ENCODE measurements at regions not wholly inside any gene's neighbourhood (a gene's known extent, or its start where the extent isn't known, plus 50 kb on each side); places are given as distances from the start of the nearest gene placed in this dataset.

DNA sequence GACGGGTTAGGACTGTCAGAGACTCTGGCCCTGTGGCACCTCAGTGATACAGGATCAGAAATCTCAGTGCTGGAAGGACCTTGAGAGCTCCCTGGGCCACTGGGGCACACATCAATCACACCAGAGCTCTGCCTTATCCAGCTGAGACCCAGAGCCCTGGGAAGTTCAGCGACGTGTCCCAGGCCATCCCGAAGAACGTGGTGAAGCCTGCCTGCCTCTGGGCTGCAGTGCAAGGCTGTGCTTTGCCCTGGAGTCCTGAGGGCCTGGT, 79.8 kb upstream of the MGMT start:
- no peak for DNase-seq
- H3K4me3 Mint-ChIP-seq: no peak overlapping the region
- no peaks in the 10 kb centered on the region for H3K36me3 Mint-ChIP-seq (ENCODE audit: low read depth)
- H3K9me3 Mint-ChIP-seq: no peaks in the 10 kb centered on the region
- no peaks in the 10 kb centered on the region for H3K4me1 Mint-ChIP-seq
- TF ChIP-seq, protein P1, sequence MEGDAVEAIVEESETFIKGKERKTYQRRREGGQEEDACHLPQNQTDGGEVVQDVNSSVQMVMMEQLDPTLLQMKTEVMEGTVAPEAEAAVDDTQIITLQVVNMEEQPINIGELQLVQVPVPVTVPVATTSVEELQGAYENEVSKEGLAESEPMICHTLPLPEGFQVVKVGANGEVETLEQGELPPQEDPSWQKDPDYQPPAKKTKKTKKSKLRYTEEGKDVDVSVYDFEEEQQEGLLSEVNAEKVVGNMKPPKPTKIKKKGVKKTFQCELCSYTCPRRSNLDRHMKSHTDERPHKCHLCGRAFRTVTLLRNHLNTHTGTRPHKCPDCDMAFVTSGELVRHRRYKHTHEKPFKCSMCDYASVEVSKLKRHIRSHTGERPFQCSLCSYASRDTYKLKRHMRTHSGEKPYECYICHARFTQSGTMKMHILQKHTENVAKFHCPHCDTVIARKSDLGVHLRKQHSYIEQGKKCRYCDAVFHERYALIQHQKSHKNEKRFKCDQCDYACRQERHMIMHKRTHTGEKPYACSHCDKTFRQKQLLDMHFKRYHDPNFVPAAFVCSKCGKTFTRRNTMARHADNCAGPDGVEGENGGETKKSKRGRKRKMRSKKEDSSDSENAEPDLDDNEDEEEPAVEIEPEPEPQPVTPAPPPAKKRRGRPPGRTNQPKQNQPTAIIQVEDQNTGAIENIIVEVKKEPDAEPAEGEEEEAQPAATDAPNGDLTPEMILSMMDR (IDR thresholded peaks at IDR 0.05): no peak
- H3K27me3 Mint-ChIP-seq: peaks cover 5% of the 10 kb centered on the region
- POLR2A ChIA-PET: no interaction called here
- CTCF ChIA-PET: no interaction called here
- no peak for ATAC-seq (ENCODE audit: low read depth)
- intact Hi-C loops (cut with micrococcal nuclease): no loop called here
- H3K27ac Mint-ChIP-seq: no peak overlapping the region

DNA sequence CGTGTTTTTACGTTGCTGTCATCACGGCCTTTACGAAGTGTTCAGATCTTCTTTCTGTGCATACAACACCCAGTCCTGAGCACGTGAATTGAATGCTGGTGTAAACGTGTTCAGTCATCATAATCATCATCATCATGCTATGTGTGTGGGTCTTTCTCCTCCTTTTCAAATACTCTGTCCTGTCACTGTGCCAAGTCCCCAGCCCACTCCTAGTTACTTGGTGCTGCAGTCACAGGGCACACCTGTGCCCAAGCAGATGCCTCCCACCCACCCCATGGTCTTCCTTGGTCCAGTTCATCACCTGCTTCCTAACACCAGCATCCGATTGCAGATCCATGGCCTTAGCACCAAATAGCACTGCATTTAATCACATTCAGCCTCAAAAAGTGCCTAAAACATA, 78.6 kb upstream of the MGMT start:
- intact Hi-C loops (cut with micrococcal nuclease): no loop called here
- H3K4me3 Mint-ChIP-seq: no peak overlapping the region
- ATAC-seq (ENCODE audit: low read depth): no peak
- peaks cover 5% of the 10 kb centered on the region for H3K27me3 Mint-ChIP-seq
- no peaks in the 10 kb centered on the region for H3K9me3 Mint-ChIP-seq
- no peak overlapping the region for H3K27ac Mint-ChIP-seq
- H3K36me3 Mint-ChIP-seq (ENCODE audit: low read depth): no peaks in the 10 kb centered on the region
- ChIA-PET POLR2A (no interaction called here), CTCF (no interaction called here)
- TF ChIP-seq, protein P1 (IDR thresholded peaks at IDR 0.05): no peak
- no peak for DNase-seq
- H3K4me1 Mint-ChIP-seq: no peaks in the 10 kb centered on the region

DNA sequence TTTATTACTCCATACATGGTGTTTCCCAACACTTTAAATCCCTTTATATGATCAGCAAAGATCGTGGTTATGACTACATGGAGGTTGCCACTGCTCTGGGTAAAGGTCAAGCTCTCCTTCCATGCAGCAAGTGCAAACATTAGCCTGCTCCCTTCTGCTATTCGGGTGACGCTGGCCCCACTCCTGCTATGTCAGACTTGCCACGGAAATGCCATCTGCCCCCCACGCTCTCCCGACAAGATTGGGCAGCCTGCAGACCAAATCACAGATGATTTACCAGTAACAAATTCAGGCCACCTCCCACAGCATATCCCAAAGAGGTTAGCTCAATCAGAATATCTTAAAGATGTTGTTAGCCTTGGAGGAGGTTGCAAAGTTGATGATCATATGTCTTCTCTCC, 77.8 kb upstream of the MGMT start:
- Mint-ChIP-seq H3K36me3 (ENCODE audit: low read depth) (no peaks in the 10 kb centered on the region), H3K27me3 (peaks cover 5% of the 10 kb centered on the region)

GRCh38 chr10:129390147-129390546, 76.9 kb upstream of the MGMT start:
- H3K27me3 Mint-ChIP-seq: peaks cover 3% of the 10 kb centered on the region
- H3K4me1 Mint-ChIP-seq: no peaks in the 10 kb centered on the region
- no peaks in the 10 kb centered on the region for H3K9me3 Mint-ChIP-seq
- no peak overlapping the region for H3K27ac Mint-ChIP-seq
- no peak overlapping the region for H3K4me3 Mint-ChIP-seq
- ATAC-seq (ENCODE audit: low read depth) (no peak), DNase-seq (no peak)
- no peaks in the 10 kb centered on the region for H3K36me3 Mint-ChIP-seq (ENCODE audit: low read depth)
- ChIA-PET CTCF (no interaction called here), POLR2A (no interaction called here)
- TF ChIP-seq, protein P1 (IDR thresholded peaks at IDR 0.05): no peak
- intact Hi-C loops (cut with micrococcal nuclease): no loop called here

More for the DNA sequence above, 77.8 kb upstream of the MGMT start:
- H3K27ac Mint-ChIP-seq: no peak overlapping the region
- ATAC-seq (ENCODE audit: low read depth) (no peak), DNase-seq (no peak)
- H3K9me3 Mint-ChIP-seq: no peaks in the 10 kb centered on the region
- H3K4me1 Mint-ChIP-seq: no peaks in the 10 kb centered on the region
- ChIA-PET CTCF (no interaction called here), POLR2A (no interaction called here)
- TF ChIP-seq, protein P1 (IDR thresholded peaks at IDR 0.05): no peak
- intact Hi-C loops (cut with micrococcal nuclease): no loop called here
- no peak overlapping the region for H3K4me3 Mint-ChIP-seq

DNA sequence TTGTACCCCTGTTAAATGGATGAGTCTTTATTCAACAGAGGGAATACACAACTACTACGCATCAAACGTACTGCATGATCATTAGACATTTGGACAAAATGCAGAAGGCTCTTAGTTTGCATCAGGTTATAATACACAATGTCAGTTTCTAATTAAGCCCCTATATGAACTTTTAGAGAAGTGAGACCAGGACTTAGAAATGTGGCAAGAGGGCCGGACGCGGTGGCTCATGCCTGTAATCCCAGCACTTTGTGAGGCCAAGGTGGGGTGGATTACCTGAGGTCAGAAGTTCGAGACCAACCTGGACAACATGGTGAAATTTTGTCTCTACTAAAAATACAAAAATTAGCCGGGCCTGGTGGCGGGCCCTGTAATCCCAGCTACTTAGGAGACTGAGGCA, 76.3 kb upstream of the MGMT start:
- H3K27ac Mint-ChIP-seq: no peak overlapping the region
- H3K4me3 Mint-ChIP-seq: no peak overlapping the region
- H3K9me3 Mint-ChIP-seq: no peaks in the 10 kb centered on the region
- H3K4me1 Mint-ChIP-seq: no peaks in the 10 kb centered on the region
- intact Hi-C loops (cut with micrococcal nuclease): no loop called here
- H3K27me3 Mint-ChIP-seq: peaks cover 3% of the 10 kb centered on the region
- DNase-seq (no peak), ATAC-seq (ENCODE audit: low read depth) (no peak)
- H3K36me3 Mint-ChIP-seq (ENCODE audit: low read depth): no peaks in the 10 kb centered on the region
- ChIA-PET CTCF (no interaction called here), POLR2A (no interaction called here)
- TF ChIP-seq, protein P1 (IDR thresholded peaks at IDR 0.05): no peak
